Calu3 (cell line): ENCODE measurements at regions not wholly inside any gene's neighbourhood (a gene's known extent, or its start where the extent isn't known, plus 50 kb on each side); places are given as distances from the start of the nearest gene placed in this dataset.

Experiments used
- BruUV-seq: library from RNA; stranded (reverse); fragments of 400-500 nt; replicated peaks from 2 replicates; lab custom pipeline; 2021; lab: Mats Ljungman, UMichigan
- CTCF ChIA-PET: fragments of 300-600 bp; sonication (Branson Sonifier 250); formaldehyde crosslinking; loops from one replicate; lab custom pipeline; 2022; ENCODE audit warnings: antibody characterized with exemption; lab: Charles Lee
- DNase-seq: peaks from one replicate; pipeline ENCODE4 v3.0.0; 2022
- H3K27ac Mint-ChIP-seq: one replicate; pipeline ENCODE4 v1.8.0; 2022; ENCODE audit warnings: mixed read lengths; ENCODE audit not compliant: unreplicated experiment
- H3K27me3 Mint-ChIP-seq: one replicate; pipeline ENCODE4 v1.8.0; 2022; ENCODE audit warnings: mixed read lengths; ENCODE audit not compliant: unreplicated experiment
- H3K36me3 Mint-ChIP-seq: one replicate; pipeline ENCODE4 v1.8.0; 2022; ENCODE audit warnings: mild to moderate bottlenecking, moderate library complexity, mixed read lengths; ENCODE audit not compliant: insufficient read depth, unreplicated experiment
- H3K4me1 Mint-ChIP-seq: one replicate; pipeline ENCODE4 v1.8.0; 2022; ENCODE audit warnings: mild to moderate bottlenecking, low read depth, mixed read lengths; ENCODE audit not compliant: unreplicated experiment
- H3K4me3 Mint-ChIP-seq: one replicate; pipeline ENCODE4 v1.8.0; 2022; ENCODE audit warnings: mild to moderate bottlenecking, low read depth, moderate library complexity, mixed read lengths; ENCODE audit not compliant: unreplicated experiment
- H3K9me3 Mint-ChIP-seq: one replicate; pipeline ENCODE4 v1.8.0; 2022; ENCODE audit warnings: low read depth, mixed read lengths; ENCODE audit not compliant: unreplicated experiment
- CTCF ChIP-seq: fragments of 200-600 bp; IDR thresholded peaks from one replicate; pipeline ENCODE4 v1.8.0; 2022; ENCODE audit warnings: antibody characterized with exemption; ENCODE audit not compliant: unreplicated experiment
- intact Hi-C: fragments of 100-400 bp; cut with micrococcal nuclease; formaldehyde crosslinking; loops from one replicate; pipeline ENCODE4 v1.10.0; 2022; ENCODE audit not compliant: unreplicated experiment

DNA sequence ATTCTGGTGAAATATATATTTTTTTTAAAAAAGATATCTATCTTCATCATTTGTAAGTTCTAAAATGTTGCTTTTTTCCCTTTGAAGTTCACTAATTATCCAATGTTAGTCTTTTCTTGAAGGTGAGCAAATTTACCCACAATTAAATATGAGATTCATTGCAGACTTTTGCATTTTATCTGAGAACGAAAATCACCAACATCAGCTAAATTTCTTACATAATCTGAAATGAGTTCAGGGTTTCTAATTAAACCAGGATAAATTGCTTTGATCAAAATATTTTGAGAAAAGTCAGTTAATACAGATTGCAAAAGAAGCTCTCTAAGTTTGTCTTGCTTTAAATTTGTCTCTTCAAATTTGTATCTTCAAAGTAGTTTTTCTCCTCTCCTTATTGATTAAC, 486.4 kb upstream of the FSTL5 start:
- H3K9me3 Mint-ChIP-seq, result peaks cover 3% of the 10 kb centered on the region
- no peak overlapping the region for H3K4me3 Mint-ChIP-seq
- no peaks in the 10 kb centered on the region for H3K27me3 Mint-ChIP-seq
- no peaks in the 10 kb centered on the region for H3K4me1 Mint-ChIP-seq
- CTCF ChIA-PET, result no interaction called here
- intact Hi-C loops, result no loop called here
- H3K36me3 Mint-ChIP-seq, result no peaks in the 10 kb centered on the region
- H3K27ac Mint-ChIP-seq, result no peak overlapping the region
- no TSS peak for BruUV-seq
- no peak for TF ChIP-seq CTCF
- DNase-seq, result no peak

GRCh38 chr4:162645381-162645780, 481.6 kb upstream of the FSTL5 start:
- CTCF ChIA-PET, result no interaction called here
- intact Hi-C loops, result loop anchor here (5.0 kb wide), 1 partner anchor 392 kb away; no protein-coding TSS in a partner anchor
- Mint-ChIP-seq H3K4me3 (no peak overlapping the region), H3K4me1 (no peaks in the 10 kb centered on the region), H3K27me3 (no peaks in the 10 kb centered on the region), H3K36me3 (no peaks in the 10 kb centered on the region), H3K27ac (no peak overlapping the region), H3K9me3 (peaks cover 15% of the 10 kb centered on the region)
- TF ChIP-seq CTCF, result no peak
- DNase-seq, result no peak
- no TSS peak for BruUV-seq

- Mint-ChIP-seq H3K9me3 (peaks cover 15% of the 10 kb centered on the region), H3K36me3 (no peaks in the 10 kb centered on the region), H3K4me3 (no peak overlapping the region), H3K4me1 (no peaks in the 10 kb centered on the region), H3K27me3 (no peaks in the 10 kb centered on the region), H3K27ac (no peak overlapping the region)
- BruUV-seq, result no TSS peak
- TF ChIP-seq CTCF, result no peak
- intact Hi-C loops, result no loop called here
- DNase-seq, result no peak
- CTCF ChIA-PET, result no interaction called here
Observed at GRCh38 chr4:162644346-162644745, 480.5 kb upstream of the FSTL5 start.

DNA sequence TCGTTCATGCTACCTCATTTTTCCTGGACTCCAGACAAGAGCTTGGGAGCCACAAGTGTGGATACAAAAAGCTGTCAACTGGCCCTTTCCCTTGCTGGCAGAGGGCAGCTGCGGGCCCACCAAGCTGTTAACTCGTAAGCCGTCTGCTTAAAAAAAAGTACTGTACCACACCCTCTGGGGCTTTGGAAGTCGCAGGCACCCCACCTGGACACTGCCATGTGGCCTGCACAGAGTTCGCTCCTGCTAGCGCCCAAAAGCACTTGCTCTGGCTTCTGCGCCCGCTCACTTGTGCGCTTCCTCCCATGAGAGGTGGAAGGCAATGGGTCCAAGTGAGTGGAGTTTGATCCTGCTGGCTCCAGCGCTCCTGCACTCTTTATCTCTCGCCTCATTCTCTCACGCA, 476.4 kb upstream of the FSTL5 start:
- no peak overlapping the region for H3K27ac Mint-ChIP-seq
- no peaks in the 10 kb centered on the region for H3K36me3 Mint-ChIP-seq
- no TSS peak for BruUV-seq
- no peak overlapping the region for H3K4me3 Mint-ChIP-seq
- TF ChIP-seq CTCF, result no peak
- no peaks in the 10 kb centered on the region for H3K27me3 Mint-ChIP-seq
- DNase-seq, result no peak
- H3K4me1 Mint-ChIP-seq, result no peaks in the 10 kb centered on the region
- peaks cover 12% of the 10 kb centered on the region for H3K9me3 Mint-ChIP-seq
- CTCF ChIA-PET, result no interaction called here
- intact Hi-C loops, result no loop called here
